Hepatocyte (in vitro differentiated cells): ENCODE measurements at regions not wholly inside any gene's neighbourhood (a gene's known extent, or its start where the extent isn't known, plus 50 kb on each side); places are given as distances from the start of the nearest gene placed in this dataset.

Source experiments
- DNase-seq: peaks from one replicate; pipeline ENCODE4 v3.0.0-alpha.2; 2016; ENCODE audit warnings: low spot score
- H2AFZ ChIP-seq: fragments of 200-600 bp; sonication (generic); 2 replicates; pipeline ENCODE4 v1.6.0; 2016; ENCODE audit warnings: antibody characterized with exemption, mild to moderate bottlenecking
- H3K27ac ChIP-seq: fragments of 200-600 bp; sonication (generic); 2 replicates; pipeline ENCODE4 v1.5.1; 2016; ENCODE audit warnings: mild to moderate bottlenecking
- H3K27me3 ChIP-seq: fragments of 200-600 bp; sonication (generic); 2 replicates; pipeline ENCODE4 v1.6.1; 2016
- H3K36me3 ChIP-seq: fragments of 200-600 bp; sonication (generic); replicated peaks from 2 replicates; pipeline ENCODE4 v1.5.1; 2016; ENCODE audit warnings: low read depth; ENCODE audit not compliant: insufficient read depth
- H3K4me1 ChIP-seq: fragments of 200-600 bp; sonication (generic); 2 replicates; pipeline ENCODE4 v1.5.1; 2016; ENCODE audit warnings: mild to moderate bottlenecking, moderate library complexity; ENCODE audit not compliant: insufficient read depth
- H3K4me2 ChIP-seq: fragments of 200-600 bp; sonication (generic); 2 replicates; pipeline ENCODE4 v1.6.0; 2016
- H3K4me3 ChIP-seq: fragments of 200-600 bp; sonication (generic); 2 replicates; pipeline ENCODE4 v1.5.1; 2016; ENCODE audit warnings: mild to moderate bottlenecking
- H3K79me2 ChIP-seq: fragments of 200-600 bp; sonication (generic); 2 replicates; pipeline ENCODE4 v1.6.0; 2017; ENCODE audit warnings: mild to moderate bottlenecking
- H3K9me2 ChIP-seq: fragments of 200-600 bp; sonication (generic); replicated peaks from 2 replicates; pipeline ENCODE4 v1.6.0; 2017; ENCODE audit warnings: mild to moderate bottlenecking; ENCODE audit not compliant: insufficient read depth
- H3K9me3 ChIP-seq: fragments of 200-600 bp; sonication (generic); 2 replicates; pipeline ENCODE4 v1.5.1; 2016; ENCODE audit warnings: low read depth, mild to moderate bottlenecking
- H4K20me1 ChIP-seq: fragments of 200-600 bp; sonication (generic); 2 replicates; pipeline ENCODE4 v1.6.0; 2016; ENCODE audit warnings: mild to moderate bottlenecking; ENCODE audit not compliant: insufficient read depth, poor library complexity, severe bottlenecking
- CTCF ChIP-seq: fragments of 200-600 bp; sonication (generic); IDR thresholded peaks from 2 replicates; pipeline ENCODE4 v1.5.1; 2016; ENCODE audit warnings: antibody characterized with exemption, mild to moderate bottlenecking; ENCODE audit not compliant: poor library complexity
- EZH2 ChIP-seq: fragments of 200-600 bp; sonication (generic); IDR thresholded peaks from 2 replicates; pipeline ENCODE4 v1.6.1; 2016; ENCODE audit warnings: antibody characterized with exemption, mild to moderate bottlenecking, borderline replicate concordance
- EZH2phosphoT487 ChIP-seq: fragments of 200-600 bp; sonication (generic); IDR thresholded peaks from one replicate; pipeline ENCODE4 v1.6.1; 2018; ENCODE audit warnings: antibody characterized with exemption, mild to moderate bottlenecking, low read depth, moderate library complexity; ENCODE audit not compliant: unreplicated experiment, severe bottlenecking
- WGBS: methylation state at CpG from one replicate; pipeline ENCODE4 v1.1.6; 2016; ENCODE audit warnings: low lambda C conversion rate; ENCODE audit errors: missing lambda C conversion rate; 5-methylcytosine and 5-hydroxymethylcytosine counted together

- WGBS: 92% methylated on average over 4 of the region's 4 CpGs
- Histone ChIP-seq H3K4me1 (no peaks in the 10 kb centered on the region), H3K27ac (no peak overlapping the region), H3K9me3 (no peaks in the 10 kb centered on the region), H3K9me2 (no peaks in the 10 kb centered on the region), H3K4me2 (no peak overlapping the region), H3K27me3 (no peaks in the 10 kb centered on the region), H3K36me3 (no peaks in the 10 kb centered on the region), H4K20me1 (no peaks in the 10 kb centered on the region), H3K4me3 (no peak overlapping the region), H3K79me2 (no peaks in the 10 kb centered on the region), H2AFZ (no peak overlapping the region)
- DNase-seq: no peak
- TF ChIP-seq EZH2phosphoT487: no peak
- no peak for TF ChIP-seq EZH2
- TF ChIP-seq CTCF: no peak
These were observed 537.2 kb upstream of the DCC start for GRCh38 chr18:51802569-51803428.

- DNase-seq: no peak
- 98% methylated on average over 2 of the region's 2 CpGs for WGBS
These were observed 532.7 kb upstream of the DCC start for GRCh38 chr18:51807336-51807735.

GRCh38 chr18:51811883-51812282 is 528.1 kb upstream of the DCC start:
- H3K36me3 ChIP-seq: no peaks in the 10 kb centered on the region
- no peaks in the 10 kb centered on the region for H4K20me1 ChIP-seq
- no peak overlapping the region for H3K27ac ChIP-seq
- no peaks in the 10 kb centered on the region for H3K27me3 ChIP-seq
- no peak overlapping the region for H3K4me2 ChIP-seq
- no peaks in the 10 kb centered on the region for H3K9me2 ChIP-seq
- H2AFZ ChIP-seq: no peak overlapping the region
- H3K9me3 ChIP-seq: no peaks in the 10 kb centered on the region
- H3K4me3 ChIP-seq: no peak overlapping the region
- H3K4me1 ChIP-seq: no peaks in the 10 kb centered on the region
- DNase-seq: no peak
- no peaks in the 10 kb centered on the region for H3K79me2 ChIP-seq
- TF ChIP-seq EZH2 (no peak), CTCF (no peak), EZH2phosphoT487 (no peak)
- 92% methylated on average over 2 of the region's 2 CpGs for WGBS

More at GRCh38 chr18:51807336-51807735, 532.7 kb upstream of the DCC start:
- Histone ChIP-seq H3K36me3 (no peaks in the 10 kb centered on the region), H2AFZ (no peak overlapping the region), H3K4me2 (no peak overlapping the region), H3K27ac (no peak overlapping the region), H3K4me1 (no peaks in the 10 kb centered on the region), H3K9me3 (no peaks in the 10 kb centered on the region), H3K79me2 (no peaks in the 10 kb centered on the region), H4K20me1 (no peaks in the 10 kb centered on the region), H3K27me3 (no peaks in the 10 kb centered on the region), H3K9me2 (no peaks in the 10 kb centered on the region), H3K4me3 (no peak overlapping the region)
- no peak for TF ChIP-seq EZH2
- no peak for TF ChIP-seq CTCF
- TF ChIP-seq EZH2phosphoT487: no peak
